CD4-positive, CD25-positive, alpha-beta regulatory T cell (primary cell): ENCODE measurements at regions not wholly inside any gene's neighbourhood (a gene's known extent, or its start where the extent isn't known, plus 50 kb on each side); places are given as distances from the start of the nearest gene placed in this dataset.
"Not testable (repeated sequence)": the region's sequence is repeated elsewhere in the genome, so short reads cannot be mapped to it uniquely, and the experiment has no call there.

Experiments used
- ATAC-seq, 2 donors: fragments of 150-1000 bp; cut with Tn5 transposase; one replicate each; pipeline ENCODE4 v1.10.0; 2021; ENCODE audit warnings: low read depth in 2 of 2, moderate number of reproducible peaks in 2 of 2, moderate library complexity in 1 of 2
- DNase-seq, 3 donors: peaks; one replicate each; pipeline versions ENCODE4 v3.0.0 to v3.0.0-alpha.2; 2012 to 2022; ENCODE audit warnings: mixed read lengths in 1 of 3
- H3K27ac ChIP-seq: one replicate; pipeline ENCODE4 v1.7.0; 2013; ENCODE audit warnings: mild to moderate bottlenecking, low read length; ENCODE audit not compliant: insufficient read depth, poor library complexity, severe bottlenecking
- H3K27me3 ChIP-seq: one replicate; pipeline ENCODE4 v1.7.0; 2013; ENCODE audit warnings: low read length; ENCODE audit not compliant: control insufficient read depth, insufficient read depth
- H3K36me3 ChIP-seq: one replicate; pipeline ENCODE4 v1.7.0; 2013; ENCODE audit warnings: mild to moderate bottlenecking, low read length, moderate library complexity; ENCODE audit not compliant: control insufficient read depth, insufficient read depth
- H3K4me1 ChIP-seq: 2 replicates; pipeline ENCODE4 v1.7.0; 2013; ENCODE audit warnings: mild to moderate bottlenecking, low read length; ENCODE audit not compliant: insufficient read depth, control insufficient read depth, poor library complexity, severe bottlenecking
- H3K4me3 ChIP-seq: one replicate; pipeline ENCODE4 v1.7.0; 2013; ENCODE audit warnings: low read depth, mild to moderate bottlenecking, low read length, moderate library complexity
- H3K9me3 ChIP-seq, 2 experiments: 1 replicate in 1 of 2; 2 replicates in 1 of 2; pipeline ENCODE4 v1.7.0; 2013; ENCODE audit warnings: low read length in 2 of 2, mild to moderate bottlenecking in 1 of 2, moderate library complexity in 1 of 2; ENCODE audit not compliant: control insufficient read depth in 2 of 2
- H3K27ac Mint-ChIP-seq, 3 donors: one replicate each; pipeline ENCODE4 v1.8.0; 2020 to 2022; ENCODE audit warnings: mild to moderate bottlenecking in 3 of 3, mixed read lengths in 3 of 3, moderate library complexity in 2 of 3
- H3K27me3 Mint-ChIP-seq: one replicate; pipeline ENCODE4 v1.8.0; 2022; ENCODE audit warnings: mild to moderate bottlenecking, mixed read lengths
- H3K36me3 Mint-ChIP-seq: one replicate; pipeline ENCODE4 v1.8.0; 2020; ENCODE audit warnings: mixed read lengths
- H3K4me1 Mint-ChIP-seq, 4 donors: one replicate each; pipeline ENCODE4 v1.8.0; 2020 to 2022; ENCODE audit warnings: mixed read lengths in 4 of 4, mild to moderate bottlenecking in 1 of 4
- H3K4me3 Mint-ChIP-seq, 4 donors: one replicate each; pipeline ENCODE4 v1.8.0; 2020 to 2022; ENCODE audit warnings: mild to moderate bottlenecking in 4 of 4, mixed read lengths in 4 of 4, moderate library complexity in 3 of 4
- H3K9me3 Mint-ChIP-seq, 7 donors: one replicate each; pipeline ENCODE4 v1.8.0; 2020 to 2022; ENCODE audit warnings: mixed read lengths in 7 of 7, mild to moderate bottlenecking in 3 of 7, moderate library complexity in 2 of 7

DNA sequence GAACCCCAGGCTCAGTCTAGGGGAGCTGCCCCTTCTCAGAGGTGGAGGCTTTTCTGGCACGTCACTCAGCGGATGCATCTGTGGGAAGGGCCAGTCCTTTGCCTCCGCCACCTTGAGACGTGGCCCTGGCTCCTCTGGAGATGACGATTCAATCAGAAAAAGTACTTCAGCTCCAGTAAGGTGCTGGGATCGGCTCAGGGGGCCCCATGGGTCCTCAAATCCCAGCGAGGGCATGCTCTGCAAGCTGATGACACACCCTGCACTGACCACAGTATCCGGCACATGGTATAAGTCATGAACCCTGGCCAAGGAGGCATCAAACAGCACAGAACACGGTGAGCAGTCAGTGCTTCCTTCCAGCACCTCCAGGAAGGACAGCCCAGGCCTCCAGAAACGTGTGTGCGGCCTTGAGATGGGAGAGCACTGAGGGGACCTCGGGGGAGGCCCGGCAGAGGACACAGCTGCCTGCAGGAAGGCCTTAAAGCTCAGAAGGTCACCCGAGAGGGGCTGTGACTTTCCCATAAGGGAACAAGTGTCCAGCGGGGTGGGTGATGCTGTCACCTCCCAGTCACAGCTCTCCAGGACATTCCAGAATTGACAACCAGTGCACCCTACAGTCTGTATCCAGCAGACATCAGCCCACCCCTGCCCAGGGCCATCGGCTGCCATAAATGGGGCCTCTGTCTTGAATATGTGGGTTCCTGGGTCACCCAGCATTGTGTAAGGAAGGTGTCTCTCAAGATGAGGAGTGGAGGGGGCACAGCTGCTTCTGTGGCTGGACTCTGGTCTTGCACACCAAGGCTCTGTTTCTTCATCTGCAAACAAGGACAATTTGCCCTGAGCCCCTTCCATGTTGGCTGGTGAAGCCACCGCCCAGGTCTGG is 205.8 kb downstream of the NDUFA10 start:
- Histone ChIP-seq H3K36me3 (no peaks in the 10 kb centered on the region), H3K4me3 (no peak overlapping the region), H3K27ac (no peak overlapping the region), H3K9me3 (no peaks in the 10 kb centered on the region), H3K27me3 (no peaks in the 10 kb centered on the region), H3K4me1 (no peaks in the 10 kb centered on the region)
- ATAC-seq: no peak
- peaks cover 5% of the 10 kb centered on the region for H3K27me3 Mint-ChIP-seq
- H3K9me3 Mint-ChIP-seq: no peaks in the 10 kb centered on the region
- peaks cover 0 to 3% (median 0%) of the 10 kb centered on the region in 4 donors for H3K4me1 Mint-ChIP-seq
- DNase-seq: no peak
- no peaks in the 10 kb centered on the region for H3K36me3 Mint-ChIP-seq
- H3K27ac Mint-ChIP-seq: no peak overlapping the region
- no peak overlapping the region for H3K4me3 Mint-ChIP-seq

DNA sequence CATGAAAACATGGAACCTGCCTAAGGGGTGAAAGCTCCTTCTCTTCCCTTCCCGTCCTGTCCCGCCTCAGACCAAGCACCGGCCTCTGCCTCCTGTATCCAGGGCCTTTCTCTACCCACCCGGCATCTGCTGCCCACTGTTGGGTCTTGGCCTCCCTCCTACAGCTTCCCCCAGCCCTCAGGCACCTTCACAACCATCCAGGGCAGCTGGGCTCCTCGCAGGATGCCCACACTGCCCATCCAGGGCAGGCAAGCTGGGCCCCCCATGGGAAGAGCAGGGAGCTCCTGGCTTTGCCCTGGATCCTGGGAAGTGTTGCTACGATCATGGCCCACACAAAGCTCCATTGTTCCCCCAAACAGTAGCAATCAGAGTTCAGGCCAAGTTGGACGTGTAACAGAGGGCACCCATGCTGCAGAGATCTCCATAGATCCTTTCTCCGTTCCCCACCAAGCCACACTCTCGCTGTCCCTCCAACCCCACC is 206.6 kb downstream of the NDUFA10 start:
- Mint-ChIP-seq H3K4me3 (no peak overlapping the region), H3K4me1 (peaks cover 0 to 3% (median 0%) of the 10 kb centered on the region in 4 donors), H3K36me3 (no peaks in the 10 kb centered on the region), H3K27ac (no peak overlapping the region), H3K9me3 (no peaks in the 10 kb centered on the region), H3K27me3 (peaks cover 5% of the 10 kb centered on the region)
- H3K4me1 ChIP-seq: no peaks in the 10 kb centered on the region
- no peak overlapping the region for H3K27ac ChIP-seq
- no peaks in the 10 kb centered on the region for H3K9me3 ChIP-seq
- H3K36me3 ChIP-seq: no peaks in the 10 kb centered on the region
- ATAC-seq (no peak), DNase-seq (no peak)
- no peak overlapping the region for H3K4me3 ChIP-seq
- no peaks in the 10 kb centered on the region for H3K27me3 ChIP-seq

GRCh38 chr2:239818086-239818485 is 207.1 kb downstream of the NDUFA10 start:
- Histone ChIP-seq H3K4me1 (no peaks in the 10 kb centered on the region), H3K9me3 (no peaks in the 10 kb centered on the region), H3K27ac (no peak overlapping the region), H3K36me3 (no peaks in the 10 kb centered on the region), H3K27me3 (no peaks in the 10 kb centered on the region), H3K4me3 (no peak overlapping the region)
- Mint-ChIP-seq H3K27ac (no peak overlapping the region), H3K36me3 (no peaks in the 10 kb centered on the region), H3K27me3 (peaks cover 5% of the 10 kb centered on the region), H3K9me3 (no peaks in the 10 kb centered on the region), H3K4me3 (no peak overlapping the region), H3K4me1 (peaks cover 0 to 3% (median 0%) of the 10 kb centered on the region in 4 donors)
- ATAC-seq (no peak), DNase-seq (no peak)

DNA sequence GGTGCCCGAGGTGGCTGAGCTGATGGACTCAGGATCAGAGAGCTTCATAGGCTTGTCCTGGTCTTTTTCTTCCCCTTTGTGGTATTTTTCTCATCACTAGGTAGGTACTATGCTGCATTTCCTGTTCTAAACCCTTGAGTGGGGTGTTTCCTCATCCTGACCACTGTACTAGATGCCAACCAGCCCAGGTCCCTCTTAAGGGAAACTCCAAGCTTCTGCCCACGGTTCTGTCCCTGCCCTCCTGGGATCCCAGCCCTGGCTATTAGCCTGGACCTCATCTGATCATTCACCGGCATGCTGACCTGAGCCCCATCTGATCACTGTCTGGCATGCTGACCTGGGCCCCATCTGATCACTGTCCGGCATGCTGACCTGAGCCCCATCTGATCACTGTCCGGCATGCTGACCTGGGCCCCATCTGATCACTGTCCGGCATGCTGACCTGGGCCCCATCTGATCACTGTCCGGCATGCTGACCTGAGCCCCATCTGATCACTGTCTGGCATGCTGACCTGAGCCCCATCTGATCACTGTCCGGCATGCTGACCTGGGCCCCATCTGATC is 207.6 kb downstream of the NDUFA10 start:
- DNase-seq, H3K4me1 Mint-ChIP-seq, H3K9me3 Mint-ChIP-seq: not testable (repeated sequence)

DNA sequence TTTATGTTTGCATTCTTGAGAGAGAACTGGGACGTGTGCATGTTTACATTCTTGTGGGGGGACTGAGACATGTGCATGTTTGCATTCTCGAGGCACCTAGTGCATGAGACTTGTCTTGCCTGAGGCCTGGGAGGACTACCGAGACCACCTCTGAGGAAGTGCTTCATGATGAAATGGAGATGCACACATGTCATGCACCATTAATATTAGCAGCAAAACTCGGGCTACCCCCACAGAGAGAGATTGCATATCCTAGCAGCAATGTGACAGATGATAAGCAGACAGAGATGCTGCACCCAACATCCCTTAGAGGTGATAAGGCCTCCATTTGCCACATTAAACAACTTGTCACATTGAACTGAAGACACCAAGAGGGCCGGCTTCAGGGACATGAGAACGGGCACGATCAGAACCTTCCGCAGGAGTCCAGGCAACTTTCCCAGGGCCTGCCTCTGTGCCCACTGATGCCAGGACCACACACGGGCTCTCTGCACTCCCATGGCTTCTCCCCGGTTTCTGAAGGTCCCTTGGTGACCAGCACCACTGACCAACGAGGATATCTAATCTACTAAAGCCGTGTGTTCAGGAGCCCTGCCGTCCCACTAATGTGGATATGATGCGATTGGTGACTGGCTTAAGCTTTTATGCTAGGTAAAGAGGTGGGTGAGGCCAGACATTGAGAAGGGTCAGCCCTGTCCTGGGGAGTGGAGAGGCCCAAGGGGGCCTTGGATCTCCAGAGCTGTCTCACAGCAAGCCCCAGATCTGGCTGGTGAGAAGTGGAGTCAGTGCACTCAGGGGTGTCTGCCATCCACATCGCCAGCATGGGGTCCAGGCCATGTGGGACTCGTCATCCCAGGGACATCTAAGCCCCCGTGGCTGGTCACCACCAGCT is 208.3 kb downstream of the NDUFA10 start:
- Mint-ChIP-seq H3K27ac (no peak overlapping the region), H3K4me3 (no peak overlapping the region), H3K27me3 (peaks cover 5% of the 10 kb centered on the region), H3K4me1 (no peaks in the 10 kb centered on the region), H3K36me3 (no peaks in the 10 kb centered on the region), H3K9me3 (no peaks in the 10 kb centered on the region)
- ATAC-seq: no peak
- no peaks in the 10 kb centered on the region for H3K4me1 ChIP-seq
- no peaks in the 10 kb centered on the region for H3K36me3 ChIP-seq
- H3K27me3 ChIP-seq: no peaks in the 10 kb centered on the region
- no peak overlapping the region for H3K27ac ChIP-seq
- no peak overlapping the region for H3K4me3 ChIP-seq
- DNase-seq: no peak
- H3K9me3 ChIP-seq: no peaks in the 10 kb centered on the region

More for the DNA sequence above, 207.6 kb downstream of the NDUFA10 start:
- not testable (repeated sequence) for H3K27ac ChIP-seq, ATAC-seq, H3K27me3 ChIP-seq, H3K4me3 ChIP-seq, H3K4me3 Mint-ChIP-seq, H3K36me3 ChIP-seq, H3K4me1 ChIP-seq, H3K27me3 Mint-ChIP-seq, H3K27ac Mint-ChIP-seq, H3K9me3 ChIP-seq, H3K36me3 Mint-ChIP-seq

DNA sequence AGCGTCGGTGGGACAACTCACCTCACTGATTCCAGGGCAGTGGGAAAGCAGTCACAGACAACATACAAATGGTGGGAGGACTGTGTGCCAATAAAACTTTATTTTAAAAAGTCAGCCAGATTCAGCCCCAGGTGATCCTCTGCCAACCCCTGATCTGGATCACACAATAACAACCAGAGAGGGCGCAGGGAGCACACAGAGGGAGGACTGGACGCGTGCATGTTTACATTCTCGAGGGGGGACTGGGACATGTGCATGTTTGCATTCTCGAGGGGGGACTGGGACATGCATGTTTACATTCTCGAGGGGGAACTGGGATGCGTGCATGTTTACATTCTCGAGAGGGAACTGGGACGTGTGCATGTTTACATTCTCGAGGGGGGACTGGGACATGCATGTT is 209.5 kb downstream of the NDUFA10 start:
- H3K27me3 Mint-ChIP-seq: peaks cover 5% of the 10 kb centered on the region
- Histone ChIP-seq H3K4me3 (no peak overlapping the region), H3K27me3 (no peaks in the 10 kb centered on the region), H3K4me1 (no peaks in the 10 kb centered on the region), H3K9me3 (no peaks in the 10 kb centered on the region), H3K36me3 (no peaks in the 10 kb centered on the region), H3K27ac (no peak overlapping the region)
- no peaks in the 10 kb centered on the region for H3K4me1 Mint-ChIP-seq
- no peaks in the 10 kb centered on the region for H3K9me3 Mint-ChIP-seq
- no peak overlapping the region for H3K4me3 Mint-ChIP-seq
- DNase-seq (no peak), ATAC-seq (no peak)
- no peaks in the 10 kb centered on the region for H3K36me3 Mint-ChIP-seq
- H3K27ac Mint-ChIP-seq: no peak overlapping the region

DNA sequence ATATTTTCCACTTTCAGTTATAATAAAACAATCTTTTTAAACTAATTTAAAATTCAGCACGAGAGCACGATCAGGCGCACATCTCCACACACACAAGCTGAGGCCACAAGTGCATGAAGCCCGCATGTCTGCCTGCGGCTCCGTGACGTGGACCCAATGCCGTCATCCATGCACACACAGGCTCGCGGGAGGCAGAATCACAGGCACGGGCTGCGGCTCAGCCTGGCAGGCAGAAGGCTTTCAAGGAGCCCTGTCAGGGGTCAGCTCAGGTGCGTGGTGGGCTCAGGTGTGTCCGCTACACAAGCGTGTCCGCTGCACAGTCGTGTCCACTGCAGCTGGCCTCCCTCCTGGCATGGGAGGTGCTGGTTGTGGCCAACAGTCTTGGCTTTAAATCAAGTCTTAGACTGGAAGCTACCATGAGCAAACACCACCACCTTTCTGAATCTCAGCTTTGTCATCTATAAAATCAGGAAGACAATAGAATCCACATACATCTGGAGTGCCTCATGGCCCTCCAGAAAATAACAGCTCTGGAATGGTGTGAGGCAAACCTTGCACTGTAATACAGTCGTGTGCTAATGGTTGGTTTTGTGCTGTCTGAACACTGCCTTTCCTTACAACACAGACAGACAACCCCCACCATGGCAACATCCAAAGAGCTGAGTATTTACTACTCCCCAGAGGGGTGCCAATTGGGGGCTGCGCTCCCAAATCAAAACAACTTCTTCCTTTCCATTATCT is 210.1 kb downstream of the NDUFA10 start:
- ATAC-seq (no peak), DNase-seq (no peak)
- no peak overlapping the region for H3K27ac Mint-ChIP-seq

More for the DNA sequence above, 210.1 kb downstream of the NDUFA10 start:
- no peak overlapping the region for H3K4me3 ChIP-seq
- no peaks in the 10 kb centered on the region for H3K9me3 ChIP-seq
- Mint-ChIP-seq H3K9me3 (no peaks in the 10 kb centered on the region), H3K27me3 (peaks cover 5% of the 10 kb centered on the region), H3K4me3 (no peak overlapping the region), H3K36me3 (no peaks in the 10 kb centered on the region), H3K4me1 (peaks cover 0 to 2% (median 0%) of the 10 kb centered on the region in 4 donors)
- H3K27me3 ChIP-seq: no peaks in the 10 kb centered on the region
- H3K27ac ChIP-seq: no peak overlapping the region
- H3K36me3 ChIP-seq: no peaks in the 10 kb centered on the region
- H3K4me1 ChIP-seq: no peaks in the 10 kb centered on the region
